ENCODE measurements at regions not wholly inside any gene's neighbourhood (a gene's known extent, or its start where the extent isn't known, plus 50 kb on each side); places are given as distances from the start of the nearest gene placed in this dataset.

- H3K27ac ChIP-seq (replicated peaks in 1 of 4) = peak overlapping the region in 3 of 4 donors; percentile 40 to 60 (median 56)
- no peaks in the 10 kb centered on the region for H3K4me1 ChIP-seq
- 62% methylated on average over 5 of the region's 5 CpGs for WGBS
- no peaks in the 10 kb centered on the region for H3K9me3 ChIP-seq
- H3K4me3 ChIP-seq = no peak overlapping the region
- TF ChIP-seq POLR2A (IDR thresholded peaks at IDR 0.05; ENCODE audit: low read depth) (no peak), EP300 (IDR thresholded peaks at IDR 0.05) (no peak), POLR2AphosphoS5 (IDR thresholded peaks at IDR 0.05) (no peak), CTCF (IDR thresholded peaks at IDR 0.05) (no peak)
- DNase-seq (ENCODE audit: extremely low spot score) = no peak
- no peaks in the 10 kb centered on the region for H3K36me3 ChIP-seq
- H3K27me3 ChIP-seq = no peaks in the 10 kb centered on the region
- intact Hi-C loops (cut with DNase I) = loop anchor here (10.0 kb wide), 1 partner anchor 435 kb away; no protein-coding TSS in a partner anchor
Measured at GRCh38 chr6:151689499-151690201, 117.8 kb upstream of the ESR1 start.

- no peaks in the 10 kb centered on the region for H3K27me3 ChIP-seq
- H3K9me3 ChIP-seq = no peaks in the 10 kb centered on the region
- WGBS = 31% methylated on average over 4 of the region's 4 CpGs
- no peak for DNase-seq (ENCODE audit: extremely low spot score)
- H3K27ac ChIP-seq (replicated peaks in 1 of 4) = peak overlapping the region; percentile 40 to 63 (median 58)
- no peaks in the 10 kb centered on the region for H3K4me1 ChIP-seq
- TF ChIP-seq POLR2AphosphoS5 (IDR thresholded peaks at IDR 0.05) = peak in 1 of 2 donors; percentile 34
- no peak for TF ChIP-seq CTCF (IDR thresholded peaks at IDR 0.05)
- no peak for TF ChIP-seq POLR2A (IDR thresholded peaks at IDR 0.05; ENCODE audit: low read depth)
- intact Hi-C loops (cut with DNase I) = no loop called here
- H3K4me3 ChIP-seq = peak overlapping the region; percentile 2 to 46 (median 34)
- no peaks in the 10 kb centered on the region for H3K36me3 ChIP-seq
Measured at GRCh38 chr6:151690303-151690702, 117.2 kb upstream of the ESR1 start.

GRCh38 chr6:151690768-151691562 is 116.5 kb upstream of the ESR1 start:
- H3K9me3 ChIP-seq = no peaks in the 10 kb centered on the region
- intact Hi-C loops (cut with DNase I) = no loop called here

GRCh38 chr6:151692216-151692615 is 115.3 kb upstream of the ESR1 start:
- TF ChIP-seq POLR2A (IDR thresholded peaks at IDR 0.05; ENCODE audit: low read depth) (no peak), EP300 (IDR thresholded peaks at IDR 0.05) (no peak), POLR2AphosphoS5 (IDR thresholded peaks at IDR 0.05) (no peak), CTCF (IDR thresholded peaks at IDR 0.05) (no peak)
- Histone ChIP-seq H3K27ac (replicated peaks in 1 of 4) (no peak overlapping the region), H3K4me3 (no peak overlapping the region), H3K4me1 (no peaks in the 10 kb centered on the region), H3K27me3 (no peaks in the 10 kb centered on the region), H3K36me3 (no peaks in the 10 kb centered on the region), H3K9me3 (no peaks in the 10 kb centered on the region)
- no peak for DNase-seq (ENCODE audit: extremely low spot score)
- 58% methylated on average over 4 of the region's 4 CpGs for WGBS
- intact Hi-C loops (cut with DNase I) = no loop called here

More at GRCh38 chr6:151690768-151691562, 116.5 kb upstream of the ESR1 start:
- Histone ChIP-seq H3K36me3 (no peaks in the 10 kb centered on the region), H3K4me3 (peak overlapping the region; percentile 2 to 46 (median 34)), H3K4me1 (no peaks in the 10 kb centered on the region), H3K27ac (replicated peaks in 1 of 4) (peak overlapping the region; percentile 40 to 63 (median 58)), H3K27me3 (no peaks in the 10 kb centered on the region)
- DNase-seq (ENCODE audit: extremely low spot score) = no peak
- 48% methylated on average over 8 of the region's 8 CpGs for WGBS
- TF ChIP-seq CTCF (IDR thresholded peaks at IDR 0.05) = no peak
- TF ChIP-seq POLR2AphosphoS5 (IDR thresholded peaks at IDR 0.05) = peak in 1 of 2 donors; percentile 16
